A549 (cell line): ENCODE measurements at regions not wholly inside any gene's neighbourhood (a gene's known extent, or its start where the extent isn't known, plus 50 kb on each side); places are given as distances from the start of the nearest gene placed in this dataset.

ENCODE experiments used
- CEBPB ChIP-seq, 2 experiments: fragments of >200 bp in 1 of 2; sonication (Bioruptor Twin) in 1 of 2; formaldehyde crosslinking in 1 of 2; IDR thresholded peaks; 2 replicates each; pipeline ENCODE4 v1.6.1; 2012 to 2016
- FOSL2 ChIP-seq, 2 experiments: fragments of 450-650 bp in 1 of 2; fragments of >200 bp in 1 of 2; sonication (Bioruptor Twin) in 1 of 2; formaldehyde crosslinking; IDR thresholded peaks; 2 replicates each; pipeline versions ENCODE4 v1.5.0 to v1.6.1; 2016 to 2020; ENCODE audit warnings: mild to moderate bottlenecking in 1 of 2, moderate library complexity in 1 of 2
- MAX ChIP-seq: IDR thresholded peaks from 2 replicates; pipeline ENCODE4 v1.6.1; 2012
- MAZ ChIP-seq: fragments of 150-350 bp; IDR thresholded peaks from 2 replicates; pipeline ENCODE4 v1.6.1; 2014; ENCODE audit warnings: antibody characterized with exemption, low read depth, low read length, borderline replicate concordance
- MYC ChIP-seq: IDR thresholded peaks from 2 replicates; pipeline ENCODE4 v1.6.1; 2012; ENCODE audit warnings: mild to moderate bottlenecking, inconsistent platforms, low read length, improper control_type of control experiment, borderline replicate concordance
- POLR2AphosphoS2 ChIP-seq: conservative IDR thresholded peaks from 2 replicates; pipeline ENCODE4 v1.6.1; 2012; ENCODE audit warnings: low read length, improper control_type of control experiment, inconsistent platforms
- RARB ChIP-seq: fragments of 250-450 bp; sonication (Bioruptor Pico); IDR thresholded peaks from 2 replicates; pipeline ENCODE4 v1.8.0; 2021; ENCODE audit warnings: mild to moderate bottlenecking, moderate library complexity
- REST ChIP-seq: fragments of 200-600 bp; sonication (generic); IDR thresholded peaks from 2 replicates; pipeline ENCODE4 v1.6.1; 2016; ENCODE audit warnings: antibody characterized with exemption, mild to moderate bottlenecking, moderate library complexity
- SMC3 ChIP-seq: fragments of >200 bp; sonication (Bioruptor Twin); formaldehyde crosslinking; IDR thresholded peaks from 3 replicates; pipeline ENCODE4 v1.6.1; 2018; ENCODE audit warnings: inconsistent platforms
- SREBF2 ChIP-seq: fragments of 450-650 bp; IDR thresholded peaks from 2 replicates; pipeline ENCODE4 v1.6.1; 2014; ENCODE audit warnings: mild to moderate bottlenecking, moderate library complexity
- USF2 ChIP-seq: fragments of 450-650 bp; IDR thresholded peaks from 2 replicates; pipeline ENCODE4 v1.6.1; 2014; ENCODE audit warnings: antibody characterized with exemption

GRCh38 chrX:110584083-110584482 lies 211.5 kb downstream of the CHRDL1 start:
- TF ChIP-seq MAX (no peak), MYC (no peak), POLR2AphosphoS2 (no peak), SMC3 (no peak), USF2 (no peak), REST (no peak), SREBF2 (no peak), CEBPB (IDR thresholded peaks at IDR 0.05) (no peak), FOSL2 (IDR thresholded peaks at IDR 0.05) (no peak), FOSL2 (CRISPR knock-in tag; IDR thresholded peaks at IDR 0.05) (no peak), RARB (CRISPR knock-in tag) (no peak), MAZ (no peak)
